ENCODE measurements at regions not wholly inside any gene's neighbourhood (a gene's known extent, or its start where the extent isn't known, plus 50 kb on each side); places are given as distances from the start of the nearest gene placed in this dataset.

- DNase-seq (ENCODE audit: low read depth) = no peak
These were observed 97.0 kb upstream of the TRIM2 start for GRCh38 chr4:153107246-153107645.

- no peak for DNase-seq (ENCODE audit: low read depth)
These were observed 94.9 kb upstream of the TRIM2 start for GRCh38 chr4:153109296-153109849.

- no peak for DNase-seq (ENCODE audit: low read depth)
These were observed 93.5 kb upstream of the TRIM2 start for GRCh38 chr4:153110739-153111138.

- no peak for DNase-seq (ENCODE audit: low read depth)
These were observed 92.7 kb upstream of the TRIM2 start for GRCh38 chr4:153111426-153112040.

- no peak for DNase-seq (ENCODE audit: low read depth)
These were observed 92.2 kb upstream of the TRIM2 start for GRCh38 chr4:153112041-153112441.

- DNase-seq (ENCODE audit: low read depth) = peak; percentile 78
These were observed 91.0 kb upstream of the TRIM2 start for GRCh38 chr4:153113061-153113837.

- DNase-seq (ENCODE audit: low read depth) = no peak
These were observed 90.5 kb upstream of the TRIM2 start for GRCh38 chr4:153113838-153114105.

- DNase-seq (ENCODE audit: low read depth) = peak; percentile 85
These were observed 89.4 kb upstream of the TRIM2 start for GRCh38 chr4:153114771-153115321.

GRCh38 chr4:153115322-153116290, 88.6 kb upstream of the TRIM2 start:
- peak; percentile 82 for DNase-seq (ENCODE audit: low read depth)

GRCh38 chr4:153116291-153116680, 88.0 kb upstream of the TRIM2 start:
- no peak for DNase-seq (ENCODE audit: low read depth)

GRCh38 chr4:153116801-153117200, 87.4 kb upstream of the TRIM2 start:
- DNase-seq (ENCODE audit: low read depth) = no peak

- DNase-seq (ENCODE audit: low read depth) = no peak
These were observed 86.7 kb upstream of the TRIM2 start for GRCh38 chr4:153117554-153117953.

GRCh38 chr4:153119626-153120025, 84.6 kb upstream of the TRIM2 start:
- no peak for DNase-seq (ENCODE audit: low read depth)

- DNase-seq (ENCODE audit: low read depth) = no peak
These were observed 84.0 kb upstream of the TRIM2 start for GRCh38 chr4:153120235-153120634.

GRCh38 chr4:153122855-153123254, 81.4 kb upstream of the TRIM2 start:
- DNase-seq (ENCODE audit: low read depth) = no peak

- peak; percentile 61 for DNase-seq (ENCODE audit: low read depth)
These were observed 78.1 kb upstream of the TRIM2 start for GRCh38 chr4:153126137-153126536.

GRCh38 chr4:153127760-153128494, 76.3 kb upstream of the TRIM2 start:
- DNase-seq (ENCODE audit: low read depth) = peak; percentile 70

GRCh38 chr4:153131596-153131995, 72.6 kb upstream of the TRIM2 start:
- DNase-seq (ENCODE audit: low read depth) = no peak

- DNase-seq (ENCODE audit: low read depth) = peak; percentile 90
These were observed 67.1 kb upstream of the TRIM2 start for GRCh38 chr4:153137159-153137558.

- no peak for DNase-seq (ENCODE audit: low read depth)
These were observed 66.3 kb upstream of the TRIM2 start for GRCh38 chr4:153137677-153138630.

Data from amniotic epithelial cell (primary cell).